ENCODE measurements at regions not wholly inside any gene's neighbourhood (a gene's known extent, or its start where the extent isn't known, plus 50 kb on each side); places are given as distances from the start of the nearest gene placed in this dataset.
"Not testable (repeated sequence)": the region's sequence is repeated elsewhere in the genome, so short reads cannot be mapped to it uniquely, and the experiment has no call there.

DNA sequence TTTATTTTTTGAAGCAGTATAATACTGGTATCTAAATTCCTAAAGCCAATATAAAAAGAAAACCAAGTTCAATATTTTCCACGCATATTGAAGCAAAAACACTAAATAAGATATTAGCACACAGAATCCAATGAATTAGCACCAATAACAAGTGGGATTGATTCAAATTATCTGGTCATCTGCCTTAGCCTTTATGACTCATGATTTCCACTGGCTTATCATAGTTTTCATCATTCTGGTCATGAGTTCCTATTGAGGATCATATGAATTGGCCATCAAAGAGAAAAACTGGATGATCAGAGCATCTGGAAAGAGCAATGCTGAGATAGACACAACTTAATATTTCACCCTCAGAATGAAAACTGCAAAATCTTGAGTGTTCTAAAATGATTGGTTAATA lies 809.9 kb downstream of the MCTP2 start:
- intact Hi-C loops (cut with DNase I; ENCODE audit: low total_unique reads) = no loop called here
- TF ChIP-seq POLR2A (IDR thresholded peaks at IDR 0.05) (no peak), CTCF (IDR thresholded peaks at IDR 0.05) (no peak), POLR2AphosphoS5 (IDR thresholded peaks at IDR 0.05) (no peak)
- no peak for DNase-seq (ENCODE audit: low spot score in 2 of 2)
- Histone ChIP-seq H3K27ac (no peak overlapping the region), H3K9me3 (peaks cover 0 to 8% of the 10 kb centered on the region in 2 donors), H3K4me1 (no peaks in the 10 kb centered on the region), H3K36me3 (no peaks in the 10 kb centered on the region), H3K27me3 (no peaks in the 10 kb centered on the region), H3K4me3 (no peak overlapping the region)

DNA sequence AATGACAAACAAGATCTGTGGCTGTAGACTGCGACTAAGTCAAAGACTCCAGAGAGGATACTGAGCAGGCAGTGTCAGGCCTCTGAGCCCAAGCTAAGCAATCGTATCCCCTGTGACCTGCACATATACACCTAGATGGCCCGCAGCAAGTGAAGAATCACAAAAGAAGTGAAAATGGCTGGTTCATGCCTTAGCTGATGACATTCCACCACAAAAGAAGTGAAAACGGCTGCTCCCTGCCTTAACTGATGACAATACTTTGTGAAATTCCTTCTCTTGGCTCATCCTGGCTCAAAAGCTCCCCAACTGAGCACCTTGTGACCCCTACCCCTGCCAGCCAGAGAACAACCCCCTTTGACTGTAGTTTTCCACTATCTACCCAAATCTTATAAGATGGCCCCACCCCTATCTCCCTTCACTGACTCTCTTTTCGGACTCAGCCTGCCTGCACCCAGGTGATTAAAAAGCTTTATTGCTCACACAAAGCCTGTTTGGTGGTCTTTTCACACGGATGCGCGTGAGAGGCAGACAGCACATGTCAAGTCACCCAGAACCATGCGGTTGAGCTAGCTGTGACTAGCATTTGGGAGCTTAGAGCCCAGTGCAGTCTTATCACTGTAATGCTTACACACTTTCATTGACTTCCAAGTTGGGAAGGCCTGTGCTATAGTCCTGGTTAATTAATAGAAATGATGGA lies 812.0 kb downstream of the MCTP2 start:
- intact Hi-C loops (cut with DNase I; ENCODE audit: low total_unique reads); H3K27me3 ChIP-seq; H3K36me3 ChIP-seq; H3K9me3 ChIP-seq; H3K4me3 ChIP-seq; H3K27ac ChIP-seq; H3K4me1 ChIP-seq; DNase-seq (ENCODE audit: low spot score in 2 of 2): not testable (repeated sequence)

DNA sequence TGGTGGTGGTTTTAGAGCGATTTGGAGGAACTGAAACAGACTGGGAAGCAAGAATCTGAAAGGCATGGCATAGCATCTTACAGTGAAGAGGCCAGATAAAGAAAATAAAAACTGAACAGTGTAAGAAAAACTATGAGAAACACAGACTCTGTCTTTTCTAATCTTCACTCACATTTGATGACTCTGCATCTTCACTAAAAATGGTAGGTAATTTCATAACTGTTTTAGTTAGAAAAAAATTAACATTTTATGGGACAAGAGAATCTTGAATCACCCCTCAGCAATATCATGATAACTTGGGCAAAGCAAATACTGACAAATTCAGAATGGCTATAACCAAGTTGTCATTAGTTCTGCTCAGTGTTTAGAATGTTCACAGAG lies 812.6 kb downstream of the MCTP2 start:
- TF ChIP-seq POLR2A (IDR thresholded peaks at IDR 0.05) = no peak
- intact Hi-C loops (cut with DNase I; ENCODE audit: low total_unique reads) = no loop called here
- H3K4me3 ChIP-seq = no peak overlapping the region

DNA sequence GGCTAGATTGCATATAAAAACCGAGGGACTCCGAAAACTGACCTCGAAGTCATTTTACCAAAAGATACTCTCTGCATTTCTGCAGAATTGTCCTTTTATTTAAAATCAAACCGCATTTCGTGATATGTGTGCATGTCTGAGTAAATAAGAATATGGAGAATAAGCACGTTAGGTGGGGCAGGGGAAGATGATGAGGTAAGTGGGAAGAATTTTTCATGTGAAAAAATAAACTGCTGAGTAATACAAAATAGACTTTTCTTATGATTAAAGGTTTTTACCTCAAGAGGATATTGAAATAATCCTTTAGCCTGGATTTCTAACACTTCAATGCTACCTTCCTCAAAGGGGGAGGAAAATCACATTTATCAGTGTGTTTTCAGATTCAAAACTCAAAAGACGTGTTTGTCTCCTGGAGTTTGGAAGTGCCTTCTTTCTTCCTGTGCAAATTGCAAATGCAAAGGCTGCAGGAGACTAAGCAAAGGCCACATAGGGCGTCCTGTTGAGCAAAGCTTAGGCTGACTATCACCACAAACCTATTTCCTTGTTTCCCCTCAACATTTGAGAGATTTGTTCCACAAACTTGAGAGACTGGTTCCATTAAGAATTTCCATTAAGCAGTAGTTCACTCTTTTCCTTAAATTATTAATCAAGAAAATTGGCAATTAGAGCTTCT lies 813.5 kb downstream of the MCTP2 start:
- TF ChIP-seq POLR2AphosphoS5 (IDR thresholded peaks at IDR 0.05) = no peak
- TF ChIP-seq CTCF (IDR thresholded peaks at IDR 0.05) = no peak
- no peak for TF ChIP-seq POLR2A (IDR thresholded peaks at IDR 0.05)
- Histone ChIP-seq H3K9me3 (peaks cover 8 to 19% of the 10 kb centered on the region in 2 donors), H3K27ac (no peak overlapping the region), H3K36me3 (no peaks in the 10 kb centered on the region), H3K27me3 (no peaks in the 10 kb centered on the region), H3K4me3 (no peak overlapping the region), H3K4me1 (no peaks in the 10 kb centered on the region)
- intact Hi-C loops (cut with DNase I; ENCODE audit: low total_unique reads) = no loop called here
- DNase-seq (ENCODE audit: low spot score in 2 of 2) = no peak

More for the DNA sequence above, 812.6 kb downstream of the MCTP2 start:
- Histone ChIP-seq H3K4me1 (no peaks in the 10 kb centered on the region), H3K27me3 (no peaks in the 10 kb centered on the region), H3K27ac (no peak overlapping the region), H3K9me3 (peaks cover 8 to 14% of the 10 kb centered on the region in 2 donors), H3K36me3 (no peaks in the 10 kb centered on the region)
- no peak for DNase-seq (ENCODE audit: low spot score in 2 of 2)

- intact Hi-C loops (cut with DNase I; ENCODE audit: low total_unique reads) = no loop called here
- TF ChIP-seq CTCF (IDR thresholded peaks at IDR 0.05) (no peak), POLR2AphosphoS5 (IDR thresholded peaks at IDR 0.05) (no peak)
Measured at GRCh38 chr15:95051861-95052260, 820.5 kb downstream of the MCTP2 start.

DNA sequence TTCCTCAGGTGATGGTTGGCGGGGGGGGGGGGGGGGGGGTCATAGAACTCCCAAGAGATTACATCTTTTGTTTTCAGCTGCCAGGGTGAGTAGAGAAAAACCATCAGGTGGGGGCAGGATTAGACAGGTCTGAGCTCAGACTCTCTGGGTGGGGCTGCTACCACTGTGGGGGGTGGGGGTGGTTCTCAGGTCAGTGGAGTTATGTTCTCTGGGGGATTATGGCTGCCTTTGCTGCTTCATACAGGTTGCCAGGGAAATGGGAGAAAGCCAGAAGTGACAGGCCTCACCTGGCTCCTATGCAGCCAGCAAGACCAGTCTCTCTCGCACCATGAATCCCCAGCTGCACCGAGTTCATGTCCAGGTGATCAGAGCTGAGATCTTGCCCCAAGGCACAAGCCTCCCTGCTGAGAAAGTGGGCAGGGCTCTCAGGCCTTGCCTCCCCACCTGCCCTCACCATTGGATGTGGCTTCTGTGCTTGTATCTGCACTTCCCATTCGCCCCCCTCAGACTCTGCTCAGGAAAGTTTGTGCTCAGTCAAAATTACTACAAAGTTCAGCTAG lies 828.1 kb downstream of the MCTP2 start:
- Histone ChIP-seq H3K4me3 (no peak overlapping the region), H3K9me3 (peaks cover 16 to 27% of the 10 kb centered on the region in 2 donors), H3K27ac (no peak overlapping the region), H3K4me1 (no peaks in the 10 kb centered on the region), H3K36me3 (no peaks in the 10 kb centered on the region), H3K27me3 (no peaks in the 10 kb centered on the region)
- intact Hi-C loops (cut with DNase I; ENCODE audit: low total_unique reads) = no loop called here
- DNase-seq (ENCODE audit: low spot score in 2 of 2) = no peak
- TF ChIP-seq POLR2A (IDR thresholded peaks at IDR 0.05) (no peak), CTCF (IDR thresholded peaks at IDR 0.05) (no peak), POLR2AphosphoS5 (IDR thresholded peaks at IDR 0.05) (no peak)

More at GRCh38 chr15:95051861-95052260, 820.5 kb downstream of the MCTP2 start:
- Histone ChIP-seq H3K27ac (no peak overlapping the region), H3K4me1 (no peaks in the 10 kb centered on the region), H3K9me3 (peaks cover 8 to 28% of the 10 kb centered on the region in 2 donors), H3K36me3 (no peaks in the 10 kb centered on the region), H3K27me3 (no peaks in the 10 kb centered on the region), H3K4me3 (no peak overlapping the region)
- no peak for DNase-seq (ENCODE audit: low spot score in 2 of 2)
